Breast epithelium (tissue), 3 donors: ENCODE measurements at regions not wholly inside any gene's neighbourhood (a gene's known extent, or its start where the extent isn't known, plus 50 kb on each side); places are given as distances from the start of the nearest gene placed in this dataset.

ENCODE experiments used
- CTCF ChIP-seq, 3 donors: fragments of 450-650 bp; IDR thresholded peaks; one replicate each; pipeline ENCODE4 v1.5.1; 2016 to 2017; ENCODE audit warnings: antibody characterized with exemption in 3 of 3, mild to moderate bottlenecking in 3 of 3, moderate library complexity in 3 of 3
- POLR2A ChIP-seq: fragments of 450-650 bp; IDR thresholded peaks from one replicate; pipeline ENCODE4 v1.6.1; 2016; ENCODE audit warnings: antibody characterized with exemption, mild to moderate bottlenecking, moderate library complexity
- POLR2AphosphoS5 ChIP-seq, 3 donors: sonication (generic); formaldehyde crosslinking; IDR thresholded peaks; one replicate each; pipeline ENCODE4 v1.6.1; 2017; ENCODE audit warnings: antibody characterized with exemption in 3 of 3

DNA sequence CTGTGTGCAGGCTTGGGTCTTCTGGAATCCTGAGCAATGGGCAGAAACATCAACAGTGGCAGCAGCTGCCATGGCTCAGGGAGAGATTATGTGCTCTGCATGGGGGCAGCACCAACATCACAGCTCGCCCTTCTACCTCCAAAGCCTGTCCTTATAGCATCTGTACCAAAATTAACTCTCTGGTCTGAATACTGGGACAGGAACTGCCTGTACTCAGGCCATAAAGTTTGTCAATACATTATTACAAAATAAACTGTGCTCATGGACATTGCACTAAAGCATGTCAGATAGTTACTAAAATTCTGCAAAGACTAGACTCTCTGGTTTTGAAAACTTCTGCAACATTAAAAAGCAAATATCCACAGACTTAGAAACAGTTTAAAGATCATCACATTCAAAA lies 91.6 kb downstream of the ZC3H11B start:
- no peak for TF ChIP-seq CTCF (IDR thresholded peaks at IDR 0.05)
- TF ChIP-seq POLR2A, result no peak
- no peak for TF ChIP-seq POLR2AphosphoS5 (IDR thresholded peaks at IDR 0.05)
